Lower lobe of right lung (tissue), 2 donors: ENCODE measurements at regions not wholly inside any gene's neighbourhood (a gene's known extent, or its start where the extent isn't known, plus 50 kb on each side); places are given as distances from the start of the nearest gene placed in this dataset.

ENCODE experiments used
- ATAC-seq, 2 donors: fragments of 200-7000 bp; cut with Tn5 transposase; one replicate each; pipeline ENCODE4 v1.9.1; 2020 to 2022; ENCODE audit warnings: mild to moderate bottlenecking in 2 of 2, moderate library complexity in 2 of 2
- DNase-seq: peaks from one replicate; pipeline ENCODE4 v3.0.0-alpha.2; 2020
- H3K27ac ChIP-seq: fragments of 200-600 bp; one replicate; pipeline ENCODE4 v1.8.0; 2022
- H3K27me3 ChIP-seq: fragments of 200-600 bp; one replicate; pipeline ENCODE4 v1.8.0; 2022; ENCODE audit warnings: low read depth
- H3K36me3 ChIP-seq: fragments of 200-600 bp; one replicate; pipeline ENCODE4 v1.8.0; 2022; ENCODE audit warnings: mild to moderate bottlenecking
- H3K4me1 ChIP-seq: fragments of 200-600 bp; one replicate; pipeline ENCODE4 v1.8.0; 2022
- H3K4me3 ChIP-seq: fragments of 200-600 bp; one replicate; pipeline ENCODE4 v1.8.0; 2022; ENCODE audit warnings: mild to moderate bottlenecking
- H3K9me3 ChIP-seq: fragments of 200-600 bp; one replicate; pipeline ENCODE4 v1.8.0; 2022
- CTCF ChIP-seq: fragments of 200-600 bp; IDR thresholded peaks from one replicate; pipeline ENCODE4 v1.8.0; 2022; ENCODE audit warnings: antibody characterized with exemption, mild to moderate bottlenecking
- intact Hi-C: fragments of 100-400 bp; cut with DNase I; formaldehyde crosslinking; loops from one replicate; pipeline ENCODE4 v1.11.0; 2022
- donor health status: DM: no; HTN: yes; CAD: no; lungs with severe emphysema.

- Histone ChIP-seq H3K27ac (no peak overlapping the region), H3K4me1 (no peaks in the 10 kb centered on the region), H3K36me3 (no peaks in the 10 kb centered on the region), H3K27me3 (no peaks in the 10 kb centered on the region), H3K4me3 (no peak overlapping the region), H3K9me3 (no peaks in the 10 kb centered on the region)
- no peak for TF ChIP-seq CTCF
- DNase-seq = no peak
- ATAC-seq = peak; percentile 88 to 96
- intact Hi-C loops = no loop called here
These were observed 90.7 kb upstream of the GOLIM4 start for GRCh38 chr3:168186293-168186983.

GRCh38 chr3:168183774-168184173 is 88.0 kb upstream of the GOLIM4 start:
- TF ChIP-seq CTCF = no peak
- no peaks in the 10 kb centered on the region for H3K9me3 ChIP-seq

DNA sequence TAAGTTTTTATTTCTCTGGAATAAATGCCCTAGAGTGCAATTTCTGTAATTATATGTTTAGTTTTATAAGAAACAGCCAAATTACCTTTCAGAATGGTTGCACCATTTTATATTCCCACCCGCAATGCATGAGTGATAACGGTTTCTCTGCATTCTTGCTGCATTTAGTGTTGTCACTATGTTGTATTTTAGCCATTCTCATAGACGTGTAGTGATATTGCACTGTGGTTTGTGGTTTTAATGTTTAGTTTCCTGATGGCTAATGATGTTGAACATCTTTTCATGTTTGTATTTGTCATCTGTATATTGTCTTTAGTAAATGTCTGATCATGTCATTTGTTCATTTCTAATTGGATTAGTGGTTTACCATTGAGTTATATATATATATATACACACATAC is 73.0 kb upstream of the GOLIM4 start:
- no peak for DNase-seq
- no peak for TF ChIP-seq CTCF
- Histone ChIP-seq H3K4me3 (no peak overlapping the region), H3K36me3 (no peaks in the 10 kb centered on the region), H3K27ac (no peak overlapping the region), H3K27me3 (no peaks in the 10 kb centered on the region), H3K9me3 (no peaks in the 10 kb centered on the region), H3K4me1 (no peaks in the 10 kb centered on the region)
- no peak for ATAC-seq
- intact Hi-C loops = loop anchor here (5.0 kb wide), 1 partner anchor 121 kb away; no protein-coding TSS in a partner anchor

More at GRCh38 chr3:168183774-168184173, 88.0 kb upstream of the GOLIM4 start:
- intact Hi-C loops = no loop called here
- Histone ChIP-seq H3K36me3 (no peaks in the 10 kb centered on the region), H3K27me3 (no peaks in the 10 kb centered on the region), H3K4me3 (no peak overlapping the region), H3K27ac (no peak overlapping the region), H3K4me1 (no peaks in the 10 kb centered on the region)
- ATAC-seq (no peak), DNase-seq (no peak)

DNA sequence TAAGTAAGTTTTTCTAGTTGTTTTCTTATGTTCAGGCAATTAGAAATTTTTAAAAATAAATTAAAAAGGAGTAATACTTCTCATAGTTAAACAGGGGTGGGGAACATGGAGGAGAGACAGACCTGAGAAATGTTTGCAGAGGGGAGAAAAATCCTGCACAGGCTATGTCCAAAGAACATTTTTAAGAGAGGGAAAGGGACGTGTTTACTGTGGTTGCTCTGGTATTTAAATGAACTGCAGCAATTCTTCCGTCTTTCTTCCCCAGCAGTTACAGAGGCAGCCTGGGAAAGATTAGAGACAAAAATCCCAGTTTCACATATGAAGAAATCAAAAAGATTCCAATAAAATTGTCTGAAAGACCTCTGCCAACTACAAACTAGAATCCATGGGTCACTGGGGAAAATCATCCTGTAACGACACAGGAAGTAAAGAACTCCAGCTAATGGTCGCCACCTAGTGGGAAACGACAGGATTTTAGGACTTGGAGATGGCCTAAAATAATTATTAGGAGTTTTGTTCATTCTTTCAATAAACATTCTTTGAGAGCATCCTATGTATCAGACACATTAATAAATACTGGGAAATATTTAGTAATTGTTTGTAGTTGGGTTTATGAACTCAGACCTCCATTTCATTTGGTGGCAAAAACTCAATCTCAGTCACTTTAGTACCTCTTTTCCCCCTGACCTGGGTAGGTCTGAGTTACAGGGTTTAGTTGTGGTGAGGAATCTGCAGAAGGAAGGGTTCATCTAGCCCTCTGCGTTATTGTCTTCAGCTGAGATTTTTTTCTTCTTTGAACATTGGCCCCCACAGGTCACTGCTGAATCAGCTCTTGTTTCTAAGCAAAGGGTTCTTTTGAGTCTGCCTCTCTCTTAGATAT is 69.9 kb upstream of the GOLIM4 start:
- ATAC-seq = peak; percentile 68 to 87
- peak; percentile 75 for TF ChIP-seq CTCF
- Histone ChIP-seq H3K9me3 (no peaks in the 10 kb centered on the region), H3K4me3 (no peak overlapping the region), H3K36me3 (no peaks in the 10 kb centered on the region), H3K27ac (no peak overlapping the region), H3K4me1 (no peaks in the 10 kb centered on the region), H3K27me3 (no peaks in the 10 kb centered on the region)
- intact Hi-C loops = loop anchor here (5.0 kb wide), 1 partner anchor 118 kb away; no protein-coding TSS in a partner anchor
- DNase-seq = no peak

DNA sequence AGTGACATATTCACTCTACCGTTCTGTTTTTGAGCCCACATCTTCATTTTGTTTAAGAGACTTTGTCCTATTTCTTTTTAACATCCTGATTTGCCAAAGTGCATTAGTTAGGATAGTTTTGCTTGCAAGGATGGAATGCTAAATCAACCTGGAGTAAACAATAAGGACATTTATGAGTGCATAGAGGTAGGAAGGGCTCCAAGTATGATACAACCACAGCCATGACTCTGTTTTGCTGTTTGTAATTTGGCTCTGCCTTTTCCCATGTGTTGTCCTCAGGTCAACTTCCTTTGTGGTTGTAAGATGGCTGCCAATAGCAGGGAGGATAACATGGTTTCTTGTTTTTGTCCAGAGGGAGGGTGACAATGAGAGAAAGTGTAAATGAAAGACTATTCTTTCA is 66.4 kb upstream of the GOLIM4 start:
- H3K9me3 ChIP-seq = no peaks in the 10 kb centered on the region
- DNase-seq = no peak
- TF ChIP-seq CTCF = no peak
- no peaks in the 10 kb centered on the region for H3K27me3 ChIP-seq
- H3K4me1 ChIP-seq = no peaks in the 10 kb centered on the region
- no peaks in the 10 kb centered on the region for H3K36me3 ChIP-seq
- H3K27ac ChIP-seq = no peak overlapping the region
- no peak overlapping the region for H3K4me3 ChIP-seq
- no peak for ATAC-seq
- intact Hi-C loops = no loop called here
